HG02642 (cell line): ENCODE measurements at regions not wholly inside any gene's neighbourhood (a gene's known extent, or its start where the extent isn't known, plus 50 kb on each side); places are given as distances from the start of the nearest gene placed in this dataset.
"Not testable (repeated sequence)": the region's sequence is repeated elsewhere in the genome, so short reads cannot be mapped to it uniquely, and the experiment has no call there.

Experiments
- ATAC-seq: cut with Tn5 transposase; IDR thresholded peaks from one replicate; pipeline ENCODE4 v1.9.1; 2021; ENCODE audit warnings: mild to moderate bottlenecking; ENCODE audit not compliant: unreplicated experiment, poor library complexity

GRCh38 chr1:200290010-200290685, 119.7 kb downstream of the ZNF281 start:
- no peak for ATAC-seq

DNA sequence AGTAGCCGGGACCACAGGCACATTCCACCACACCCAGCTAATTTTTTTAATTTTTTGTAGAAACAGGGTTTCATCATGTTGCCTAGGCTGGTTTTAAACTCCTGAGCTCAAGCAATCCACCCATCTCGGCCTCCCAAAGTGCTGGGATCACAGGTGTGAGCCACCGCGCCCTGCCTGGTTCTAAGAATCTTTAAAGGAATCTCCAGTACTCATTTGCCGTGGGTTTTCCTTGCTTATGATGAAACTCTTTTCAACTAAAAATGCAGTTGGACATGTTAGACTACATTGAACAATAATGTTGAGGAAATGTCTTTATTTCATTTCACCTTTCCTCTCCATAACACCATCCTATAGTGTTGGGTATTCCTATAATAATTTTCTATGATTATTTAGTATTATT, 121.6 kb downstream of the ZNF281 start:
- no peak for ATAC-seq

DNA sequence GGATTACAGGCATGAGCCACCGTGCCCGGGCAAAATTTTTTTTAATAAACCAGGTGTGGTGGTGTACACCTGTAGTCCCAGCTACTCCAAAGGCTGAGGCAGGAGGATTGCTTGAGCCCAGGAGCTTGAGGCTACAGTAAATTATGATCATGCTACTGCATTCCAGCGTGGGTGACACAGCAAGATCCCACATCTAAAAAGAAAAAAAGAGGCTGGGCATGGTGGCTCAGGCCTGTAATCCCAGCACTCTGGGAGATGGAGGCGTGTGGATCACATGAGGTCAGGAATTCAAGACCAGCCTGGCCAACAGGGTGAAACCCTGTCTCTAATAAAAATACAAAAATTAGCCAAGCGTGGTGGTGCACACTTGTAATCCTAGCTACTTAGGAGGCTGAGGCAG, 125.6 kb downstream of the ZNF281 start:
- not testable (repeated sequence) for ATAC-seq

- no peak for ATAC-seq
Observed at GRCh38 chr1:200282497-200283122, 127.2 kb downstream of the ZNF281 start.

DNA sequence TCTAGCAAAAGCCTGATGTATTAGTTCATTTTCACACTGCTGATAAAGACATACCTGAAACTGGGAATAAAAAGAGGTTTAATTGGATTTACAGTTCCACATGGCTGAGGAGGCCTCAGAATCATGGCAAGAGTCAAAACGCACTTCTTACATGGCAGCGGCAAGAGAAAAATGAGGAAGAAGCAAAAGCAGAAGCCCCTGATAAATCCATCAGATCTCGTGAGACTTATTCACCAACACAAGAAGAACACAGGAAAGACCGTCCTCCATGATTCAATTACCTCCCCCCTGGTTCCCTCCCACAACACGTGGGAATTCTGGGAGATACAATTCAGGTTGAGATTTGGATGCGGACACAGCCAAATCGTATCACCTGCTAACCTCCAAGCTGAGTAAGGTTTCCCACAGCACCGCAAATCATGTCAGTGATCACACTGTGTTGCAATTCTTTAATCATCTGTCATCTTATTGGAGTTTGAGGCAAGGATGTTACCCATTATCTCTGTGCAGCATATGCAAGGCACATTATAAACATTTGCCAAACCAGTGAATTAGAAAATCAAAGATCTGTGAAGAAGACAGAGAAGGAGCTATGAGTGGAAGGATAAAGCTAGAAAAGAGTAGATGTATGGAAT, 128.5 kb downstream of the ZNF281 start:
- ATAC-seq: no peak

DNA sequence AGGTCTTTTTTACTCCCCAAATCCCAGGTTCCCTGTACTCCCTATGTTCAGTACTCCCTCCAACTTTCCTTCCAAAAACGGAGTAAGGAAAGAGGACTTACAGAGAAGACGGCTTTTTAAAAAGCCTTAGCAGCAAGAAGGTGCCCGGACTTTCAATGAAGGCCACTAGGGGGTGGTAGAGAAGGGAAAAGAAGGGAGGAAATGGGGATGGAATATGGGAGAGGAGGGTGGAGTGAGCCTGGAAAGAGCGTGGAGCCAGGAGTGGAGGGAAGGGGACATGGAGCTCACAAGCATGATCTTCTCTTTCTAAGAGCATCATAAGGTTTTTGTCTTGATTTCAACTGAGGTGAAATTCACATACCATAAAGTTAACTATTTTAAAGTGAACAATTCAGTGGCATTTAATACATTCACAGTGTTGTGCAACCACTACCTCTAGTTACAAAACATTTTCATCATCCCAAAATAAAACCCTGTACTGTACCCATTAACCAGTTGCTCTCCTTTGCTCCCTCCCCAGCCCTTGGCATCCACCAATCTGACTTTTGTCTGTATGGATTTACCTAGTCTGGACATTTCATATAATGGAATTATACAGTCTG, 129.9 kb downstream of the ZNF281 start:
- no peak for ATAC-seq

GRCh38 chr1:200275816-200276453, 133.9 kb downstream of the ZNF281 start:
- ATAC-seq: no peak

DNA sequence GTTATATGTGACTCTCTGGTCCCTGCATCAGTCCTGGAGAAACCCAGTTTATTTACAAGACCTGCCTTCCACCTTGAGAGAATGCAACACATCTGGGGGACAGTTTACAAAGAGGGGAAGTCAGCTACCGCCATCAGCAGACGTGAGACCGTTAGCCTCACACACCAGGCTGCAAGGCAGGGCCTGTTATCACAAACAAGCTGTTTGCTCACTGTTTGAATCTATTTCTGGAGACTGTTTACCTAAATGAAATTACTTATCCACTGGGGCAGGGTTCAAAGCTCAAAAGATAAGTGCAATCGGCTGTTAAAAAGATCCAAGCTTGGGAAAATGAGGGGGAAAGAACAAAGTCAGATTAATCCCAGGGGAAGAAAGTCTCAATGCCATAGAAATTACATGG, 134.4 kb downstream of the ZNF281 start:
- ATAC-seq: no peak

- no peak for ATAC-seq
Observed at GRCh38 chr1:200274116-200274515, 135.7 kb downstream of the ZNF281 start.

DNA sequence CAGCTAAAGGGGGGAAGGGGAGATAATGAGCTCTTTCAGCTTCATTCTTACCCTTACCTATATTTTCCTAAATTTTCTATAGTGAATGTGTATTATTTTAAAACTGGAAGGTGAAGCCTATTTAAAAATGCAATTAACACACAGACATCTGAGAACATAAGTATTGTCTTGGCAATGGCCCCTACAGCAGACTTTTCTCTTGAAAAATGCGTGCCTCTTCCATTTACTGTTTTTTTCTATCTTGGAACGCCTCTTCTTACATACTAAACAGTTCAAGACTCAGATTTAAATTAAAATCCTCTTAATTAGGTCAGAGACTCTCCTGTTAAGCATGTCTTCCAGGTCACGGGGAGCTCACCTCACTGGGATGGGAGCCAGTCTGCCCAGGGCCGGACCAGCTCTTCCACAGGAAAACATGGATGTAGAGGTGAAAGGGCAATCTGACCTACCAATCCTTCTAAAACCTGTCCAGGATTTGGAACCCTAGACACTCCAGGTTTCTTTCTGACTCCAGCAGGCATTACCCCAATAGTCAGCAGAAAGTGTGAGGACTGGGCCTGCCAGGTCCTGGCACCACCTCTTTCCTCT, 137.3 kb downstream of the ZNF281 start:
- no peak for ATAC-seq

DNA sequence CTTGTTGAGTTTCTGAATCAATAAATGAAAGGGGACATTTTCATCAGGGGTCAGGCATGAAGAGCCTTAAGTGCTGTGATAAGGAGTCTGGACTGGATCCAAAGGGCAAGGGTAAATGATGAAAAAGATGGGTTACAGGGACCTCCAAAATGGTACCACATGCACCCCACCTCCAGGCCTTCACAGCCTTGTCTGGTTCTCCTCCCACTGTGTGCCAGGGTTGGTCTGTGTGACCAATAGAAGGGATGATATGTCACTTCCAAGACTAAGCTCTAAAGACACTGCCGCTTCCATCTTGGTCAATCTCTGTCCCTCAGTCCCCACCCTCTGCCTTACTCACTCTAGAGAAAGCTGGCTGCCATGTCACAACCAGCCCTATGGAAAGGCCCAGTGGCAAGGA, 140.6 kb downstream of the ZNF281 start:
- ATAC-seq: no peak

DNA sequence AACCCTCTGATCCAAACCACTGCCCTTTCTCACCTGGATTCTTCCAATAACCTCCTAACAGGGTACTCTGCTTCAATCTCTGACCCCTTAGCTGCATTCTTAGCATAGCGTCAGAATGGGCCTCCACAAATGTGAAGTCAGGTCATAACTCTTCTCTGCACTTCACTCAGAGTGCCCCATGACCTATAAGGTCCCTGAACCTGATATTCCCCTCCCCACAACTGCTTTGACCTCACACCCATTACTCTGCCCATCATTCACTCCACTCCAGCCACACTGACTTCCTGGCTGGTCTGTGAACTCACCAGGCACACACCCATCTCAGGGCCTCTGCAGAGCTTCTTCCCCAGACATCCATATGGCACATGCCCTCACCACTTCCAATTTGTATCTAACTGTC, 141.9 kb downstream of the ZNF281 start:
- ATAC-seq: no peak

DNA sequence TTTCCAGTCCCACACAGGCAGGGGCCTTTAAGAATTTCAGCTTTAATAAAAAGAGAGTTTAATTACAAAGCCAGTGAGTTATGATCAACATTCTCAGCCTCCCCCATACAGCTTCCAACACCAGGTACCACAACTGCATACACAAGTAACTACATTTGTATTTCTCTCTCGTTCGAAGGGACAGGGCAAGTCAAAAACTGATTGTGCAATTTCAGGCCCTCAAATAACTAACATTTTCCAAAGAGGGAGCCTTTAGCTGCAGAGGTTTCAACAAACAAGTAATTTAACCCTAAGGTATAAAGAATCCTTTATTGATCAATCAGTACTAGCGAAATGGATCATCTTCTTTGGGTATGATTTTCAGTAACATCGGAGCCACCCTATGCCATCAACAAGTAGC, 142.4 kb downstream of the ZNF281 start:
- ATAC-seq: no peak

DNA sequence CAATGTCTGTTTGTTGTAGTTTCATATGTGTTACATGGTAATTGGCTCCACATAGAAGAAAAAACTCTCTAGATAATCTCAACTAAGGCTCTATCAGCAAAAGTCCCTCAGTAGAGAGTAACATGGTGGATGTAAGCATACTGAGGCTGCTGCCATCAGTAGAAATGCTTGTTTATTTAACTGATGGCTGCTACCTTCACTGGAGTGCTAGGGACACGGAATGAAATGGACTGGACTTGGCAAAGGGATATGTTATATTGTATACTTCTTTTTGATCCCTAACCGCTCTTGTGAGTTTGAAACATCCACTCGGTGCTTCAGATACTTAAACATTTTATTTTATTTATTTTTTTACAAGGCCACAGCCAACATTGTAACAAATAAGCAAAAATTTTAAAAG, 143.0 kb downstream of the ZNF281 start:
- ATAC-seq: no peak

- ATAC-seq: no peak
Observed at GRCh38 chr1:200265881-200266280, 144.0 kb downstream of the ZNF281 start.

DNA sequence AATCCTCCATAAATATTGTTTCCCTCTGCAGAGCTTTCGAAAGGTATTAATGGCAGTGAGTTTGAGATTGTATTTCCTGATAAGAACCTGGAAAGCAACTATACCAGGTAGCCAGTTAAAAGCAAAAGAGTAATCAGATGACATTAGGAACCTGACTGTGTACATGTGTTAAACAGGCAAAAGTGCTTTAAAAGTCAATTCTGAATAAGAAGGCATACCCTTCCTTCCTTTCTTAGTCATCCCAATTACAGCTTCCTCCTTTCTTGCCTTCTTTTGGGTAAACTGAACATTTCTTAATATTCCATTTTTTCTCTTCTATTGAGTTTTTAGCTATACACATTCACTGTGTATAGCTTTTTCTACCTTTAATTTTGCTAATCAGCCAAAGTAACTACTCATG, 144.7 kb downstream of the ZNF281 start:
- no peak for ATAC-seq

GRCh38 chr1:200263203-200263602, 146.6 kb downstream of the ZNF281 start:
- ATAC-seq: no peak

GRCh38 chr1:200262326-200262965, 147.4 kb downstream of the ZNF281 start:
- peak; percentile 93 for ATAC-seq

DNA sequence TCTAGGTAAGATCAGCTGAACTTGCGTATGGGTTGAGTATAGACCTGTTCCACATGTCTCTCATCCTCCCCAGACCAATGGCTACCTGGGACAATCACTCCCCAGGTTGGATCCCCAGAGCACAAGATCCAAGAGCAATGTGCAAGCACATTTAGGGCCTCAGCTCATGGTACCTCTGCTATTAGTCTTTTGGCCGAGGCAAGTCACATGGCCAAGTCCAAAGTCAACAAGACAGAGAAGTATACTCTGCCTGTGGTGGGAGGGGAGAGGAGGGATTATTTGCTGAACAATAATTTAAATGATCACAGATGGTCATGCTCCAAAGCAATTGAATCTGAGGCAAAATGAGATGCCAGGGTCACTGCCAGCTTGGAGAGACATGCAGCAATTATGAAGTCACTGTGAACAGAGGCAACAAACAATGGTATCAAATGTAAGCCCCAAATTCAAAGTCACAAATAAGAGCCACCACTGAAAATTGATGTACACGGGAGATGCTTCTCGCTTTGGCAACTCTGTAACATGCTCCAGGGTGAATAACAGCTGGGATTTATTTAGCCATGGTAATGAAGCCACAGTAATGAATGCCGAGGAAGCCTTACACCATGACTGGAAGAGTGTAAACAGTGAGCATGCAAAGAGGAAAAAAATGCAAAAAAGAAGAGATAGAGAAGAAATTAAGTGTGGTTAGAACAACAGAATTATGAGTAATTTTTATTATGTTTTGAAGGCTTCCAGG, 149.1 kb downstream of the ZNF281 start:
- ATAC-seq: no peak
